ENCODE measurements at regions not wholly inside any gene's neighbourhood (a gene's known extent, or its start where the extent isn't known, plus 50 kb on each side); places are given as distances from the start of the nearest gene placed in this dataset.

- in situ Hi-C loops (cut with HindIII; ENCODE audit: low pct_ligation_motif_present, low pct_unique_long_range_greater_than_20kb, low sequenced_read_pairs): no loop called here
Measured at GRCh38 chr3:40858364-40859115, 333.8 kb downstream of the ZNF621 start.

GRCh38 chr3:40862946-40863345 lies 336.4 kb upstream of the CTNNB1 start:
- DNase-seq: no peak
- in situ Hi-C loops (cut with HindIII; ENCODE audit: low pct_ligation_motif_present, low pct_unique_long_range_greater_than_20kb, low sequenced_read_pairs): no loop called here

More at GRCh38 chr3:40858364-40859115, 333.8 kb downstream of the ZNF621 start:
- DNase-seq: no peak

- in situ Hi-C loops (cut with HindIII; ENCODE audit: low pct_ligation_motif_present, low pct_unique_long_range_greater_than_20kb, low sequenced_read_pairs): no loop called here
- no peak for DNase-seq
Measured at GRCh38 chr3:40864146-40864782, 335.0 kb upstream of the CTNNB1 start.

- no peak for DNase-seq
- in situ Hi-C loops (cut with HindIII; ENCODE audit: low pct_ligation_motif_present, low pct_unique_long_range_greater_than_20kb, low sequenced_read_pairs): no loop called here
Measured at GRCh38 chr3:40864915-40865314, 334.4 kb upstream of the CTNNB1 start.

GRCh38 chr3:40867797-40868196 lies 331.5 kb upstream of the CTNNB1 start:
- in situ Hi-C loops (cut with HindIII; ENCODE audit: low pct_ligation_motif_present, low pct_unique_long_range_greater_than_20kb, low sequenced_read_pairs): no loop called here
- DNase-seq: no peak

- no peak for DNase-seq
- in situ Hi-C loops (cut with HindIII; ENCODE audit: low pct_ligation_motif_present, low pct_unique_long_range_greater_than_20kb, low sequenced_read_pairs): no loop called here
Measured at GRCh38 chr3:40869013-40869412, 330.3 kb upstream of the CTNNB1 start.

- in situ Hi-C loops (cut with HindIII; ENCODE audit: low pct_ligation_motif_present, low pct_unique_long_range_greater_than_20kb, low sequenced_read_pairs): no loop called here
Measured at GRCh38 chr3:40869939-40870338, 329.4 kb upstream of the CTNNB1 start.

GRCh38 chr3:40871394-40871793 lies 327.9 kb upstream of the CTNNB1 start:
- in situ Hi-C loops (cut with HindIII; ENCODE audit: low pct_ligation_motif_present, low pct_unique_long_range_greater_than_20kb, low sequenced_read_pairs): no loop called here

More at GRCh38 chr3:40869939-40870338, 329.4 kb upstream of the CTNNB1 start:
- no peak for DNase-seq

GRCh38 chr3:40872258-40872920 lies 326.9 kb upstream of the CTNNB1 start:
- in situ Hi-C loops (cut with HindIII; ENCODE audit: low pct_ligation_motif_present, low pct_unique_long_range_greater_than_20kb, low sequenced_read_pairs): no loop called here
- DNase-seq: no peak

More at GRCh38 chr3:40871394-40871793, 327.9 kb upstream of the CTNNB1 start:
- no peak for DNase-seq

- in situ Hi-C loops (cut with HindIII; ENCODE audit: low pct_ligation_motif_present, low pct_unique_long_range_greater_than_20kb, low sequenced_read_pairs): no loop called here
- DNase-seq: no peak
Measured at GRCh38 chr3:40873476-40873875, 325.8 kb upstream of the CTNNB1 start.

GRCh38 chr3:40873934-40874699 lies 325.2 kb upstream of the CTNNB1 start:
- DNase-seq: no peak
- in situ Hi-C loops (cut with HindIII; ENCODE audit: low pct_ligation_motif_present, low pct_unique_long_range_greater_than_20kb, low sequenced_read_pairs): no loop called here

- in situ Hi-C loops (cut with HindIII; ENCODE audit: low pct_ligation_motif_present, low pct_unique_long_range_greater_than_20kb, low sequenced_read_pairs): no loop called here
- DNase-seq: no peak
Measured at GRCh38 chr3:40875581-40875980, 323.7 kb upstream of the CTNNB1 start.

- in situ Hi-C loops (cut with HindIII; ENCODE audit: low pct_ligation_motif_present, low pct_unique_long_range_greater_than_20kb, low sequenced_read_pairs): no loop called here
Measured at GRCh38 chr3:40876009-40876408, 323.3 kb upstream of the CTNNB1 start.

GRCh38 chr3:40876496-40876895 lies 322.8 kb upstream of the CTNNB1 start:
- in situ Hi-C loops (cut with HindIII; ENCODE audit: low pct_ligation_motif_present, low pct_unique_long_range_greater_than_20kb, low sequenced_read_pairs): no loop called here
- no peak for DNase-seq

More at GRCh38 chr3:40876009-40876408, 323.3 kb upstream of the CTNNB1 start:
- no peak for DNase-seq

- in situ Hi-C loops (cut with HindIII; ENCODE audit: low pct_ligation_motif_present, low pct_unique_long_range_greater_than_20kb, low sequenced_read_pairs): no loop called here
- DNase-seq: no peak
Measured at GRCh38 chr3:40877631-40878463, 321.5 kb upstream of the CTNNB1 start.

GRCh38 chr3:40878464-40878905 lies 320.8 kb upstream of the CTNNB1 start:
- in situ Hi-C loops (cut with HindIII; ENCODE audit: low pct_ligation_motif_present, low pct_unique_long_range_greater_than_20kb, low sequenced_read_pairs): no loop called here
- DNase-seq: no peak

- in situ Hi-C loops (cut with HindIII; ENCODE audit: low pct_ligation_motif_present, low pct_unique_long_range_greater_than_20kb, low sequenced_read_pairs): no loop called here
Measured at GRCh38 chr3:40885430-40885829, 313.9 kb upstream of the CTNNB1 start.

More at GRCh38 chr3:40885430-40885829, 313.9 kb upstream of the CTNNB1 start:
- no peak for DNase-seq

Measured in ACHN (cell line).